ENCODE measurements at regions not wholly inside any gene's neighbourhood (a gene's known extent, or its start where the extent isn't known, plus 50 kb on each side); places are given as distances from the start of the nearest gene placed in this dataset.

GRCh38 chr5:136720674-136721073 lies 355.3 kb upstream of the TRPC7 start:
- DNase-seq: no peak
- Histone ChIP-seq H4K8ac (ENCODE audit: low read depth in 2 of 2, low read length in 2 of 2) (no peak overlapping the region), H3K18ac (ENCODE audit: low read depth, low read length) (no peak overlapping the region), H2AK5ac (ENCODE audit: low read depth, low read length) (no peak overlapping the region), H2BK15ac (ENCODE audit: low read depth, low read length) (no peak overlapping the region), H3K36me3 (ENCODE audit: control insufficient read depth, insufficient read depth, low read length) (no peaks in the 10 kb centered on the region), H3K56ac (ENCODE audit: extremely low read depth, insufficient read depth, low read length) (no peak overlapping the region), H2AFZ (replicated peaks; ENCODE audit: low read length, poor library complexity) (no peak overlapping the region), H2AK9ac (replicated peaks; ENCODE audit: low read depth, low read length, poor library complexity) (no peak overlapping the region), H3K27ac (ENCODE audit: insufficient read depth, low read length) (no peak overlapping the region), H4K5ac (ENCODE audit: low read depth, low read length) (no peak overlapping the region), H2BK5ac (ENCODE audit: low read depth, low read length, poor library complexity, severe bottlenecking) (no peak overlapping the region), H3K4me2 (ENCODE audit: low read depth, low read length) (no peak overlapping the region), H4K91ac (ENCODE audit: insufficient read depth, low read depth, low read length) (no peak overlapping the region), H3K23ac (ENCODE audit: low read depth, low read length) (no peak overlapping the region), H3K9me3 (ENCODE audit: control insufficient read depth, insufficient read depth, low read length) (peaks cover 9% of the 10 kb centered on the region; the same call in 1 of the 2 replicates), H3K9ac (ENCODE audit: low read depth, low read length) (no peak overlapping the region), H3K9me1 (ENCODE audit: insufficient read depth, low read length) (no peaks in the 10 kb centered on the region), H3K79me1 (ENCODE audit: low read depth in 1 of 2, low read length in 2 of 2) (no peaks in the 10 kb centered on the region), H3K14ac (replicated peaks; ENCODE audit: low read depth, low read length) (no peak overlapping the region), H3K4me1 (ENCODE audit: control insufficient read depth, insufficient read depth, low read length) (no peaks in the 10 kb centered on the region), H3K4ac (ENCODE audit: low read depth, low read length) (no peak overlapping the region), H2BK20ac (ENCODE audit: low read depth, low read length) (no peak overlapping the region), H3K27me3 (ENCODE audit: control insufficient read depth, insufficient read depth, low read length) (no peaks in the 10 kb centered on the region), H4K20me1 (ENCODE audit: insufficient read depth, low read length) (no peaks in the 10 kb centered on the region), H2BK120ac (ENCODE audit: low read depth, low read length) (no peak overlapping the region), H3K4me3 (ENCODE audit: insufficient read depth, low read depth, low read length) (no peak overlapping the region)
- TF ChIP-seq BHLHE40 (IDR thresholded peaks at IDR 0.05; ENCODE audit: low read depth, low read length) (no peak), FOS (IDR thresholded peaks at IDR 0.05; ENCODE audit: low read depth, low read length) (no peak)
- ChIA-PET POLR2A (ENCODE audit: unreplicated experiment) (no interaction called here), CTCF (no interaction called here)
- in situ Hi-C loops (cut with MboI; ENCODE audit: low sequenced_read_pairs) (no loop called here), intact Hi-C loops (cut with micrococcal nuclease) (no loop called here), dilution Hi-C loops (cut with HindIII; ENCODE audit: low sequenced_read_pairs, unreplicated experiment) (no loop called here)
- no TSS peak for BruUV-seq (replicated peaks)
- 0% methylated on average over 1 of the region's 2 CpGs; no CpG with 5 or more reads in 1 of the 2 experiments for WGBS, 2 experiments (ENCODE audit: extremely low coverage in 2 of 2, insufficient read length in 1 of 2)
- no peak for ATAC-seq (ENCODE audit: low read depth)

Data from IMR-90 (cell line).